HEK293T (cell line): ENCODE measurements at regions not wholly inside any gene's neighbourhood (a gene's known extent, or its start where the extent isn't known, plus 50 kb on each side); places are given as distances from the start of the nearest gene placed in this dataset.

Source experiments
- CTCF ChIA-PET: fragments of 350-600 bp; formaldehyde crosslinking; extraction: SDS; loops from one replicate; lab custom pipeline; 2021; ENCODE audit warnings: antibody characterized with exemption, inconsistent platforms; lab: Yijun Ruan, JAX
- POLR2A ChIA-PET: fragments of 350-600 bp; formaldehyde crosslinking; extraction: SDS; loops from one replicate; lab custom pipeline; 2020; ENCODE audit warnings: antibody characterized with exemption, inconsistent platforms; lab: Yijun Ruan, JAX
- DNase-seq: peaks from one replicate; pipeline ENCODE4 v3.0.0; 2012; ENCODE audit warnings: mixed read lengths; ENCODE audit errors: extremely low spot score
- ARNT ChIP-seq: fragments of 450-650 bp; IDR thresholded peaks from 2 replicates; pipeline ENCODE4 v1.6.1; 2017; ENCODE audit warnings: mild to moderate bottlenecking
- BHLHE40 ChIP-seq: fragments of 450-650 bp; IDR thresholded peaks from 2 replicates; pipeline ENCODE4 v1.6.1; 2016; ENCODE audit warnings: mild to moderate bottlenecking, moderate library complexity, borderline replicate concordance
- CTBP1 ChIP-seq: fragments of 450-650 bp; IDR thresholded peaks from 2 replicates; pipeline ENCODE4 v1.6.1; 2016; ENCODE audit warnings: borderline replicate concordance
- ELF4 ChIP-seq: fragments of 450-650 bp; IDR thresholded peaks from 2 replicates; pipeline ENCODE4 v1.6.1; 2017; ENCODE audit warnings: antibody characterized with exemption
- FOXA1 ChIP-seq: fragments of 450-650 bp; IDR thresholded peaks from 2 replicates; pipeline ENCODE4 v1.6.1; 2016; ENCODE audit warnings: mild to moderate bottlenecking
- FOXK2 ChIP-seq: fragments of 450-650 bp; IDR thresholded peaks from 2 replicates; pipeline ENCODE4 v1.6.1; 2016; ENCODE audit warnings: mild to moderate bottlenecking
- FOXM1 ChIP-seq: fragments of 450-650 bp; IDR thresholded peaks from 2 replicates; pipeline ENCODE4 v1.6.1; 2017; ENCODE audit warnings: mild to moderate bottlenecking, borderline replicate concordance
- HDGF ChIP-seq: fragments of 450-650 bp; IDR thresholded peaks from 2 replicates; pipeline ENCODE4 v1.6.1; 2017; ENCODE audit warnings: antibody characterized with exemption, borderline replicate concordance
- L3MBTL2 ChIP-seq: fragments of 450-650 bp; conservative IDR thresholded peaks from 2 replicates; pipeline ENCODE4 v1.6.1; 2016; ENCODE audit warnings: mild to moderate bottlenecking
- LEF1 ChIP-seq: fragments of 450-650 bp; IDR thresholded peaks from 2 replicates; pipeline ENCODE4 v1.6.1; 2017; ENCODE audit warnings: mild to moderate bottlenecking, borderline replicate concordance
- NFRKB ChIP-seq: fragments of 450-650 bp; IDR thresholded peaks from 2 replicates; pipeline ENCODE4 v1.6.1; 2016; ENCODE audit warnings: mild to moderate bottlenecking, moderate library complexity
- SP1 ChIP-seq: fragments of 450-650 bp; IDR thresholded peaks from 2 replicates; pipeline ENCODE4 v1.6.1; 2017
- SUZ12 ChIP-seq: fragments of 450-650 bp; IDR thresholded peaks from 2 replicates; pipeline ENCODE4 v1.6.1; 2016; ENCODE audit warnings: mild to moderate bottlenecking
- TARDBP ChIP-seq: fragments of 450-650 bp; IDR thresholded peaks from 2 replicates; pipeline ENCODE4 v1.6.1; 2016
- ZNF384 ChIP-seq: fragments of 450-650 bp; IDR thresholded peaks from 2 replicates; pipeline ENCODE4 v1.6.1; 2016
- TF ChIP-seq, protein P1 (sequence below): fragments of 450-650 bp; IDR thresholded peaks from 2 replicates; pipeline ENCODE4 v1.6.1; 2016

DNA sequence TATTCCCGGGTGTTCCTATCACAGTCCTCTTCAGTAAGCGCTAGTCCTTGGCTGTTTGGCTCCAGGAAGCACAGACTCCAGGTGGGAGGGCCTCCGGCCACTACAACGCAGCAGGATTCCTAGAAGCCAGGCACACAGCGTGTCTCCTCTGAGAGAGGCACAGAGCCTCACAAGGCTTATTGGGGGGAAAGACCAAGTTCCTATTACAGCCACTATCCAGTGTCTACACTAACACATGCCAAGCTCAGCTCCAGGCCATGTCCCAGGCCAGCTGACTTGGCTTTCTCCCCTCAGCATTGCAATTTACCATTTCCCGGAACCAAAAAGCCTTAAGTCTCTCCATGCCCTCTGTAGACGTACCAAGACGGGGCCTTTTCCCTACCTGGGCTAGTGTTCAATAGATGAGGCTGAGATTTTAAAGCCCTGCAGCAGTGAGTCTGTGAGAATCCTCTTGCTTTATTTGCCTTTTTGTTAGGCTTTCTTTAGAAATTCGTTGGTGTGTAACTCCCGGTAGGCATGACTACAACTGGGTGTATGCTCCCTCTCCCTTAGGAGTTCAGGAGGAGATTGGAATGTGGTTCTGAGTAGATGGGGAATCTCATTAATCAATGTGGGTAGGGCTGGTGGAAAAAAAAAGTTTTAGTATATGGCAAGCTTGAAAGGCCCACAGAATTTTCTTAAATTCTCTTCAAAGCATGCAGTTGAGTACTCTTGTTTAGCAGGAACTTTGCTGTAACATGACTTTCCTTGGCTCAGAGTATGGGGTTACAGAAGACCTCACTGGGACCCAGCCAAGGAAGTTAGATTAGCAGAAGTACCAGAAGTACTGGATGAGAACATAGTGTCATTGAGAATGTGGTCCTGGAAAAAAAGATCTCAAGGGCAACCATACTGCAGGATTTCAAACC, 84.3 kb upstream of the SLC1A3 start:
- POLR2A ChIA-PET = no interaction called here
- CTCF ChIA-PET = no interaction called here
- TF ChIP-seq ELF4 = no peak
- no peak for TF ChIP-seq ZNF384
- TF ChIP-seq NFRKB = no peak
- TF ChIP-seq HDGF = no peak
- no peak for TF ChIP-seq CTBP1
- TF ChIP-seq SUZ12 = no peak
- TF ChIP-seq L3MBTL2 = no peak
- TF ChIP-seq TARDBP = no peak
- TF ChIP-seq ARNT = no peak
- no peak for TF ChIP-seq LEF1
- TF ChIP-seq FOXA1 = no peak
- TF ChIP-seq FOXK2 = no peak
- TF ChIP-seq BHLHE40 = no peak
- TF ChIP-seq, protein P1, sequence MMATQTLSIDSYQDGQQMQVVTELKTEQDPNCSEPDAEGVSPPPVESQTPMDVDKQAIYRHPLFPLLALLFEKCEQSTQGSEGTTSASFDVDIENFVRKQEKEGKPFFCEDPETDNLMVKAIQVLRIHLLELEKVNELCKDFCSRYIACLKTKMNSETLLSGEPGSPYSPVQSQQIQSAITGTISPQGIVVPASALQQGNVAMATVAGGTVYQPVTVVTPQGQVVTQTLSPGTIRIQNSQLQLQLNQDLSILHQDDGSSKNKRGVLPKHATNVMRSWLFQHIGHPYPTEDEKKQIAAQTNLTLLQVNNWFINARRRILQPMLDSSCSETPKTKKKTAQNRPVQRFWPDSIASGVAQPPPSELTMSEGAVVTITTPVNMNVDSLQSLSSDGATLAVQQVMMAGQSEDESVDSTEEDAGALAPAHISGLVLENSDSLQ = no peak
- no peak for TF ChIP-seq FOXM1
- TF ChIP-seq SP1 = no peak
- DNase-seq = no peak

GRCh38 chr5:36522746-36523065, 83.7 kb upstream of the SLC1A3 start:
- no peak for DNase-seq
- CTCF ChIA-PET = no interaction called here
- POLR2A ChIA-PET = no interaction called here
- TF ChIP-seq CTBP1 = no peak
- TF ChIP-seq ELF4 = no peak
- TF ChIP-seq HDGF = no peak
- TF ChIP-seq ZNF384 = no peak
- no peak for TF ChIP-seq NFRKB
- no peak for TF ChIP-seq BHLHE40
- TF ChIP-seq TARDBP = no peak
- TF ChIP-seq SP1 = no peak
- TF ChIP-seq LEF1 = no peak

GRCh38 chr5:36523450-36523849, 83.0 kb upstream of the SLC1A3 start:
- TF ChIP-seq SP1 = no peak
- no peak for TF ChIP-seq ARNT
- no peak for TF ChIP-seq CTBP1
- TF ChIP-seq LEF1 = no peak
- no peak for TF ChIP-seq ZNF384
- TF ChIP-seq ELF4 = no peak
- no peak for TF ChIP-seq FOXA1
- TF ChIP-seq, protein P1 = no peak
- TF ChIP-seq TARDBP = no peak
- no peak for TF ChIP-seq FOXM1
- no peak for TF ChIP-seq BHLHE40
- no peak for TF ChIP-seq HDGF
- no peak for TF ChIP-seq FOXK2
- POLR2A ChIA-PET = no interaction called here
- no peak for DNase-seq
- CTCF ChIA-PET = no interaction called here

DNA sequence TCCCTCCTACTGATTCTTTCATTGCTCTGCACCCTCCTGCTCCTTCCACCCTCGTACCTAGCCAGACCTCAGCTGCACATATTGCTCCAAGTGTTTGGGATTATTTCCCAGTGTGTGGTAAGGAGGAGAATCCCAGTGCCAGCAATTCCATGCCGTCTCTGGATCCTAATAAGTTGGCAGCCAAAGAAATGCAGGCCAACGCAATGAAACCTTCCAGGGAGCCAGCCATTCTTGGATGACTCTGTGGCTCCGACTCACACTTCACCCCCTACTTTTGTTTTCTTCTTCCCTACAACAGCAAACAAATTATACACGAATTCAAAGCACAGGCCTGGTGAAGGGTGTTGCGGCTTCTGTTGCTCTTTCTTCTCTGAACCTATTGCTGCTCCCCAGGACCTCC, 82.5 kb upstream of the SLC1A3 start:
- no peak for TF ChIP-seq TARDBP
- TF ChIP-seq ARNT = no peak
- no peak for TF ChIP-seq FOXK2
- TF ChIP-seq FOXM1 = no peak
- no peak for TF ChIP-seq FOXA1
- TF ChIP-seq LEF1 = no peak
- no peak for TF ChIP-seq CTBP1
- TF ChIP-seq ZNF384 = no peak
- TF ChIP-seq SUZ12 = no peak
- TF ChIP-seq BHLHE40 = no peak
- TF ChIP-seq, protein P1 = no peak
- ChIA-PET CTCF (no interaction called here), POLR2A (no interaction called here)
- no peak for DNase-seq

DNA sequence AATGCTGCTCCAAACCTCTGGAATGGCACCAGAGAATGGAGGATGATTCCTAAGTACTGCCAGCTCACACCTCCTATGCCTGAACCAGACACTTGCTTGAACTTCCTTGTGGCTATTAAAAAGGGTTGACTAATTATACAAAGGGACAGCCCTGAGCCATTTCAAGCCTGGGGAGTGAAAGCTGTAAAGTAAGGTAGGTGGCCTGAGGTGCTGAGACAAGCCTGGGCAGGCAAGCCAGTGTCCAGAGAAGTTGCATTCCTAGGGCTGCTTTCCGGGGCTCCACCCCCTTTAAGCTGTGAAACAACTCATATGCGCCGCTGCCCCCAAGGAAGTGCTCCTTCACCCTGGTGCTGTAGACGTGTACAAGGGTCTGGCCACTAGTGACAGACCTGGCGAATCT, 79.9 kb upstream of the SLC1A3 start:
- ChIA-PET POLR2A (no interaction called here), CTCF (no interaction called here)
- TF ChIP-seq SP1 (no peak), BHLHE40 (no peak), HDGF (no peak), LEF1 (no peak), TARDBP (no peak), CTBP1 (no peak)
- TF ChIP-seq, protein P1 = no peak
- no peak for DNase-seq
